ENCODE measurements at regions not wholly inside any gene's neighbourhood (a gene's known extent, or its start where the extent isn't known, plus 50 kb on each side); places are given as distances from the start of the nearest gene placed in this dataset.

DNA sequence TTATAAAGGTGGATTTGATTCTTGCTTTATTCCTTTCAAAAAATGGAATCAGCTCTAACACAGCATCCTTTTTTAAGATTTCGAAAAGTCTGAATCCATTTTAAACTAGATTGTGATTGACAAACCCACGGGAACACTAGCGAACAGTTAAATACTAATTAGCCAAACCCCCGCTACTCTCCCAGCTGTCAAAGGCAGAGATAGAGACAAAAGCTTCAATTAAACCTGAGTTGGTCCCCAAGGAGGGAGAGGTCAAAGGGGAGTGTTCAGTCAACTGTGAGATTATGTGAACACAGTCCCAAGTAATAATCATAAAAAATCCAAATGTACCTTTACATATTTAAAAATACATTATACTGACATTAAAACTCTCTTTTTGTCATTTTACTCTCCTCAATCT lies 65.7 kb upstream of the TBX20 start:
- TF ChIP-seq, protein P1, sequence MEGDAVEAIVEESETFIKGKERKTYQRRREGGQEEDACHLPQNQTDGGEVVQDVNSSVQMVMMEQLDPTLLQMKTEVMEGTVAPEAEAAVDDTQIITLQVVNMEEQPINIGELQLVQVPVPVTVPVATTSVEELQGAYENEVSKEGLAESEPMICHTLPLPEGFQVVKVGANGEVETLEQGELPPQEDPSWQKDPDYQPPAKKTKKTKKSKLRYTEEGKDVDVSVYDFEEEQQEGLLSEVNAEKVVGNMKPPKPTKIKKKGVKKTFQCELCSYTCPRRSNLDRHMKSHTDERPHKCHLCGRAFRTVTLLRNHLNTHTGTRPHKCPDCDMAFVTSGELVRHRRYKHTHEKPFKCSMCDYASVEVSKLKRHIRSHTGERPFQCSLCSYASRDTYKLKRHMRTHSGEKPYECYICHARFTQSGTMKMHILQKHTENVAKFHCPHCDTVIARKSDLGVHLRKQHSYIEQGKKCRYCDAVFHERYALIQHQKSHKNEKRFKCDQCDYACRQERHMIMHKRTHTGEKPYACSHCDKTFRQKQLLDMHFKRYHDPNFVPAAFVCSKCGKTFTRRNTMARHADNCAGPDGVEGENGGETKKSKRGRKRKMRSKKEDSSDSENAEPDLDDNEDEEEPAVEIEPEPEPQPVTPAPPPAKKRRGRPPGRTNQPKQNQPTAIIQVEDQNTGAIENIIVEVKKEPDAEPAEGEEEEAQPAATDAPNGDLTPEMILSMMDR (conservative IDR thresholded peaks at IDR 0.05; ENCODE audit: low read depth, low read length): no peak
- no peak for TF ChIP-seq POLR2A (IDR thresholded peaks at IDR 0.05; ENCODE audit: low read depth, low read length)
- no peak for TF ChIP-seq RCOR1 (IDR thresholded peaks at IDR 0.05; ENCODE audit: insufficient replicate concordance, low read length)

Data from IMR-90 (cell line).